HEK293T (cell line): ENCODE measurements at regions not wholly inside any gene's neighbourhood (a gene's known extent, or its start where the extent isn't known, plus 50 kb on each side); places are given as distances from the start of the nearest gene placed in this dataset.

ENCODE experiments used
- BHLHE40 ChIP-seq: fragments of 450-650 bp; IDR thresholded peaks from 2 replicates; pipeline ENCODE4 v1.6.1; 2016; ENCODE audit warnings: mild to moderate bottlenecking, moderate library complexity, borderline replicate concordance
- CTBP1 ChIP-seq: fragments of 450-650 bp; IDR thresholded peaks from 2 replicates; pipeline ENCODE4 v1.6.1; 2016; ENCODE audit warnings: borderline replicate concordance
- FOXM1 ChIP-seq: fragments of 450-650 bp; IDR thresholded peaks from 2 replicates; pipeline ENCODE4 v1.6.1; 2017; ENCODE audit warnings: mild to moderate bottlenecking, borderline replicate concordance
- HDGF ChIP-seq: fragments of 450-650 bp; IDR thresholded peaks from 2 replicates; pipeline ENCODE4 v1.6.1; 2017; ENCODE audit warnings: antibody characterized with exemption, borderline replicate concordance
- L3MBTL2 ChIP-seq: fragments of 450-650 bp; conservative IDR thresholded peaks from 2 replicates; pipeline ENCODE4 v1.6.1; 2016; ENCODE audit warnings: mild to moderate bottlenecking
- LEF1 ChIP-seq: fragments of 450-650 bp; IDR thresholded peaks from 2 replicates; pipeline ENCODE4 v1.6.1; 2017; ENCODE audit warnings: mild to moderate bottlenecking, borderline replicate concordance
- NFRKB ChIP-seq: fragments of 450-650 bp; IDR thresholded peaks from 2 replicates; pipeline ENCODE4 v1.6.1; 2016; ENCODE audit warnings: mild to moderate bottlenecking, moderate library complexity
- SP1 ChIP-seq: fragments of 450-650 bp; IDR thresholded peaks from 2 replicates; pipeline ENCODE4 v1.6.1; 2017
- SUZ12 ChIP-seq: fragments of 450-650 bp; IDR thresholded peaks from 2 replicates; pipeline ENCODE4 v1.6.1; 2016; ENCODE audit warnings: mild to moderate bottlenecking
- TARDBP ChIP-seq: fragments of 450-650 bp; IDR thresholded peaks from 2 replicates; pipeline ENCODE4 v1.6.1; 2016
- TF ChIP-seq, protein P1 (sequence below): fragments of 450-650 bp; IDR thresholded peaks from 2 replicates; pipeline ENCODE4 v1.6.1; 2016

DNA sequence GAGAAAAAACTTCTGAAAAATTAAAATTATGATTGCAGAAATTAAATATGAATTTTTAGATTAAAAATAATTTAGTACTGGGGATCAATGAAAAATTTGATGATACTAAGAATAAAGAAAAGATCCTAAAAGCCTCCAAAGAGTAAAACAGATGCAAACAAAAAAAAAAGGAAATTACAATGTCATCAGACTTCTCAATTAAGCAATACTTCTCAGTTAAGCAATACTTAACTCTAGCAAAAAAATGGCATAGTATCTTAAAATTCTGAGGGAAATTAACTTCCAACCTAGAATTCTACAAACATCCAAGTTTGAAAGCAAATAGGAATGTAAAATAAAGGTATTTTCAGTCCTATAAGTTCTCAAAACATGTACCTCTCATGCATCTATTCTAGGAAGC is 141.2 kb upstream of the INTU start:
- no peak for TF ChIP-seq BHLHE40
- no peak for TF ChIP-seq HDGF
- no peak for TF ChIP-seq SP1
- TF ChIP-seq LEF1, result no peak
- TF ChIP-seq, protein P1, sequence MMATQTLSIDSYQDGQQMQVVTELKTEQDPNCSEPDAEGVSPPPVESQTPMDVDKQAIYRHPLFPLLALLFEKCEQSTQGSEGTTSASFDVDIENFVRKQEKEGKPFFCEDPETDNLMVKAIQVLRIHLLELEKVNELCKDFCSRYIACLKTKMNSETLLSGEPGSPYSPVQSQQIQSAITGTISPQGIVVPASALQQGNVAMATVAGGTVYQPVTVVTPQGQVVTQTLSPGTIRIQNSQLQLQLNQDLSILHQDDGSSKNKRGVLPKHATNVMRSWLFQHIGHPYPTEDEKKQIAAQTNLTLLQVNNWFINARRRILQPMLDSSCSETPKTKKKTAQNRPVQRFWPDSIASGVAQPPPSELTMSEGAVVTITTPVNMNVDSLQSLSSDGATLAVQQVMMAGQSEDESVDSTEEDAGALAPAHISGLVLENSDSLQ, result no peak
- TF ChIP-seq FOXM1, result no peak
- TF ChIP-seq TARDBP, result no peak
- TF ChIP-seq NFRKB, result no peak
- TF ChIP-seq SUZ12, result no peak
- TF ChIP-seq CTBP1, result no peak
- no peak for TF ChIP-seq L3MBTL2
